ENCODE measurements at regions not wholly inside any gene's neighbourhood (a gene's known extent, or its start where the extent isn't known, plus 50 kb on each side); places are given as distances from the start of the nearest gene placed in this dataset.

DNA sequence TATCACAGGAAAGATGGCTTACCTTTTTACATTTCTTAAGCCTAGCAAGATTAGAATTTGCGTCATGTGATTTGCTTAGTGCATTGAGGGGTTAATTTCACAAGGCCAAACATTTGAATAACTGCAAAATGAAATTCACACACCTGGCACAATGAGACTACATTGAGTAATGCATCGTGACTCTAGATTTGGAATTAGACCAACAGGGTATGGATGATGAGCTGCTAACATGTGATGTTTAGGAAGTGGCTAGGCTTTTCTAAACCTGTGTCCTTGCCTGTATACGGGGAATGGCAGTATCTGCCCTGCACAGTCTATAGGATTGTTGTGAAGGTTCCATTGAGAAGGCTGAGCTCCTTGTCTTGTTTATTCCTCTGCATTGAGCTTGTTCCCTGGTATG, 160.1 kb downstream of the MFSD1 start:
- no peak for DNase-seq
- Mint-ChIP-seq H3K4me3 (no peak overlapping the region), H3K9me3 (peaks cover 3% of the 10 kb centered on the region), H3K27me3 (ENCODE audit: insufficient read depth) (peaks cover 2% of the 10 kb centered on the region), H3K36me3 (ENCODE audit: low read depth) (no peaks in the 10 kb centered on the region), H3K4me1 (peaks cover 3% of the 10 kb centered on the region), H3K27ac (no peak overlapping the region)
- Histone ChIP-seq H3K9ac (ENCODE audit: extremely low read depth, low read length, poor library complexity, severe bottlenecking) (no peak overlapping the region), H3K4me1 (ENCODE audit: control insufficient read depth, insufficient read depth, low read length) (no peaks in the 10 kb centered on the region), H3K4me3 (ENCODE audit: low read length) (no peak overlapping the region), H3K9me3 (ENCODE audit: control insufficient read depth, low read length) (peaks cover 5% of the 10 kb centered on the region), H3K27ac (ENCODE audit: low read depth, low read length) (no peak overlapping the region), H3K36me3 (ENCODE audit: control insufficient read depth, insufficient read depth, low read length) (no peaks in the 10 kb centered on the region), H3K27me3 (ENCODE audit: control insufficient read depth, insufficient read depth, low read length, poor library complexity, severe bottlenecking) (no peaks in the 10 kb centered on the region)
- 83 to 91% methylated on average over 1 to 3 of the region's 3 CpGs for WGBS, 2 experiments (ENCODE audit: insufficient coverage in 1 of 2, insufficient read length in 1 of 2)
- TF ChIP-seq, protein P1, sequence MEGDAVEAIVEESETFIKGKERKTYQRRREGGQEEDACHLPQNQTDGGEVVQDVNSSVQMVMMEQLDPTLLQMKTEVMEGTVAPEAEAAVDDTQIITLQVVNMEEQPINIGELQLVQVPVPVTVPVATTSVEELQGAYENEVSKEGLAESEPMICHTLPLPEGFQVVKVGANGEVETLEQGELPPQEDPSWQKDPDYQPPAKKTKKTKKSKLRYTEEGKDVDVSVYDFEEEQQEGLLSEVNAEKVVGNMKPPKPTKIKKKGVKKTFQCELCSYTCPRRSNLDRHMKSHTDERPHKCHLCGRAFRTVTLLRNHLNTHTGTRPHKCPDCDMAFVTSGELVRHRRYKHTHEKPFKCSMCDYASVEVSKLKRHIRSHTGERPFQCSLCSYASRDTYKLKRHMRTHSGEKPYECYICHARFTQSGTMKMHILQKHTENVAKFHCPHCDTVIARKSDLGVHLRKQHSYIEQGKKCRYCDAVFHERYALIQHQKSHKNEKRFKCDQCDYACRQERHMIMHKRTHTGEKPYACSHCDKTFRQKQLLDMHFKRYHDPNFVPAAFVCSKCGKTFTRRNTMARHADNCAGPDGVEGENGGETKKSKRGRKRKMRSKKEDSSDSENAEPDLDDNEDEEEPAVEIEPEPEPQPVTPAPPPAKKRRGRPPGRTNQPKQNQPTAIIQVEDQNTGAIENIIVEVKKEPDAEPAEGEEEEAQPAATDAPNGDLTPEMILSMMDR (conservative IDR thresholded peaks at IDR 0.05): no peak

DNA sequence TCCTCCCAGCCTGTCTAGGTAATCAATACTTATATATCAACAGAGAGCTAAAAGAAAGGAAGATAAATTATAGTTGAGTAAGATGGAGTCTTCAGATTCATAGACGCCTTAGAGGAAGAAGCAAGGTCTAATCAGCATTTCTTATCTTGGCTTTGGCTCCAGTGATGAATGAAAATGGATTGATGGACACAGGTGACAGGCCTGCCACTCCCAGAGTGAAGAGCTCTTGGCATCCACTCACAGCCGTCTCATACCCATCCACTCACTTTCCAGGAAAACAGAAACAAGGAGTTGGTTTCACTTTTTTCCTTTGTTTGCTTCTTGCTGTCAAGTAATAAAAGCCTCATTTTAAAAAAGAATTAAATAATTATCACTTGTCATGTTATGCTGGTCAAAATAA, 168.2 kb downstream of the MFSD1 start:
- no peak for DNase-seq
- WGBS, 2 experiments (ENCODE audit: insufficient coverage in 1 of 2, insufficient read length in 1 of 2): 94 to 100% methylated on average over 2 of the region's 2 CpGs

DNA sequence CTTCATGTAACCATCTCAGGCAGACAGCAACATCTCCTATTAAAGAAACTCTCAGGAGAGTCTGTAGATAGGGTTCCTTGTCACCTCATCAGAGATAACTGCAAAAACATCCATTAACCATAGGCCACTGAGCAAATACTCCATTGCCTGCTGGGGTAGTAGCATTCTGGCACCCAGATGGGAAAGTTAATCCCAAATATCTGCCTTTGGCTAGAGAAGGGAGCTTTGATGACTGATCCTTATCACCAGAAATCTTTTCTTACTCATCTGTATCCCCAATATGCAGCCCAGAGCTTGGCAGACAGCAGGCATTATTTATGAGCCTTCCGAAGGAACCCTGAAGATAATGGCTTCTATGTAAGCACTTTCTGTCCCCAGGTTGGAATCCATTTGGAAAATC, 173.1 kb downstream of the MFSD1 start:
- no peaks in the 10 kb centered on the region for H3K36me3 Mint-ChIP-seq (ENCODE audit: low read depth)
- H3K27ac ChIP-seq (ENCODE audit: low read depth, low read length): no peak overlapping the region
- no peak for DNase-seq
- TF ChIP-seq, protein P1 (conservative IDR thresholded peaks at IDR 0.05): no peak
- H3K9me3 ChIP-seq (ENCODE audit: control insufficient read depth, low read length): peaks cover 13% of the 10 kb centered on the region
- H3K4me1 ChIP-seq (ENCODE audit: control insufficient read depth, insufficient read depth, low read length): peaks cover 4% of the 10 kb centered on the region
- H3K27me3 ChIP-seq (ENCODE audit: control insufficient read depth, insufficient read depth, low read length, poor library complexity, severe bottlenecking): no peaks in the 10 kb centered on the region
- no peaks in the 10 kb centered on the region for H3K27me3 Mint-ChIP-seq (ENCODE audit: insufficient read depth)
- H3K4me1 Mint-ChIP-seq: peaks cover 8% of the 10 kb centered on the region
- 83 to 87% methylated on average over 1 of the region's 1 CpG for whole genome bisulfite sequencing, 2 experiments (ENCODE audit: insufficient coverage in 1 of 2, insufficient read length in 1 of 2)
- no peaks in the 10 kb centered on the region for H3K36me3 ChIP-seq (ENCODE audit: control insufficient read depth, insufficient read depth, low read length)
- H3K4me3 Mint-ChIP-seq: no peak overlapping the region
- no peak overlapping the region for H3K4me3 ChIP-seq (ENCODE audit: low read length)
- H3K27ac Mint-ChIP-seq: no peak overlapping the region
- no peak overlapping the region for H3K9ac ChIP-seq (ENCODE audit: extremely low read depth, low read length, poor library complexity, severe bottlenecking)
- peaks cover 6% of the 10 kb centered on the region for H3K9me3 Mint-ChIP-seq

More for the DNA sequence above, 168.2 kb downstream of the MFSD1 start:
- H3K9me3 Mint-ChIP-seq: peaks cover 6% of the 10 kb centered on the region
- Histone ChIP-seq H3K27ac (ENCODE audit: low read depth, low read length) (no peak overlapping the region), H3K27me3 (ENCODE audit: control insufficient read depth, insufficient read depth, low read length, poor library complexity, severe bottlenecking) (no peaks in the 10 kb centered on the region), H3K4me3 (ENCODE audit: low read length) (no peak overlapping the region), H3K9me3 (ENCODE audit: control insufficient read depth, low read length) (peaks cover 15% of the 10 kb centered on the region), H3K9ac (ENCODE audit: extremely low read depth, low read length, poor library complexity, severe bottlenecking) (no peak overlapping the region), H3K36me3 (ENCODE audit: control insufficient read depth, insufficient read depth, low read length) (no peaks in the 10 kb centered on the region), H3K4me1 (ENCODE audit: control insufficient read depth, insufficient read depth, low read length) (peaks cover 2% of the 10 kb centered on the region)
- no peak overlapping the region for H3K4me3 Mint-ChIP-seq
- peaks cover 4% of the 10 kb centered on the region for H3K27me3 Mint-ChIP-seq (ENCODE audit: insufficient read depth)
- H3K36me3 Mint-ChIP-seq (ENCODE audit: low read depth): no peaks in the 10 kb centered on the region
- TF ChIP-seq, protein P1 (conservative IDR thresholded peaks at IDR 0.05): no peak
- peaks cover 5% of the 10 kb centered on the region for H3K4me1 Mint-ChIP-seq
- H3K27ac Mint-ChIP-seq: no peak overlapping the region

All from endodermal cell (in vitro differentiated cells).